Body of pancreas (tissue), 4 donors: ENCODE measurements at regions not wholly inside any gene's neighbourhood (a gene's known extent, or its start where the extent isn't known, plus 50 kb on each side); places are given as distances from the start of the nearest gene placed in this dataset.

ENCODE experiments used
- ATAC-seq: fragments of 150-250 bp; one replicate; pipeline ENCODE4 v1.9.1; 2016
- DNase-seq, 4 donors: peaks; one replicate each; pipeline ENCODE4 v3.0.0-alpha.2; 2019
- H3K27ac ChIP-seq, 4 donors: fragments of 200-600 bp; sonication (generic); 1 replicate in 3 of 4; 2 replicates in 1 of 4; pipeline versions ENCODE4 v1.5.1 to v1.6.1; 2016 to 2019; ENCODE audit warnings: mild to moderate bottlenecking in 1 of 4, mixed read lengths in 1 of 4, moderate library complexity in 1 of 4
- H3K27me3 ChIP-seq, 2 donors: fragments of 200-600 bp; sonication (generic); one replicate each; pipeline ENCODE4 v1.6.0; 2016; ENCODE audit warnings: mild to moderate bottlenecking in 1 of 2
- H3K36me3 ChIP-seq, 2 donors: fragments of 200-600 bp; sonication (generic); replicated peaks in 1 of 2; 2 replicates each; pipeline ENCODE4 v1.5.1; 2016; ENCODE audit warnings: low read depth in 2 of 2; ENCODE audit not compliant: insufficient read depth in 1 of 2
- H3K4me1 ChIP-seq: fragments of 200-600 bp; sonication (generic); one replicate; pipeline ENCODE4 v1.6.0; 2016
- H3K4me3 ChIP-seq, 2 donors: fragments of 200-600 bp; sonication (generic); 1 replicate in 1 of 2; 2 replicates in 1 of 2; pipeline ENCODE4 v1.5.1; 2016 to 2019
- H3K9me3 ChIP-seq, 3 donors: fragments of 200-600 bp; sonication (generic); 1 replicate in 2 of 3; 2 replicates in 1 of 3; pipeline ENCODE4 v1.5.1; 2016
- POLR2A ChIP-seq, 3 donors: fragments of 450-650 bp; IDR thresholded peaks; one replicate each; pipeline ENCODE4 v1.6.1; 2016; ENCODE audit warnings: antibody characterized with exemption in 3 of 3, mild to moderate bottlenecking in 2 of 3
- WGBS, 2 donors: methylation state at CpG; one replicate each; pipeline ENCODE4 v1.1.5; 2017; 5-methylcytosine and 5-hydroxymethylcytosine counted together
- intact Hi-C: fragments of 100-400 bp; cut with DNase I; formaldehyde crosslinking; loops from one replicate; pipeline ENCODE4 v1.15.1; 2023
- TF ChIP-seq, protein P1 (sequence below), 7 experiments: fragments of 450-650 bp in 4 of 7; fragments of 200-600 bp in 3 of 7; sonication (generic) in 3 of 7; IDR thresholded peaks; one replicate each; pipeline ENCODE4 v1.5.1; 2016 to 2019; ENCODE audit warnings: antibody characterized with exemption in 7 of 7

- intact Hi-C loops = no loop called here
- Histone ChIP-seq H3K27ac (no peak overlapping the region), H3K4me1 (no peaks in the 10 kb centered on the region), H3K27me3 (no peaks in the 10 kb centered on the region), H3K4me3 (no peak overlapping the region), H3K9me3 (no peaks in the 10 kb centered on the region), H3K36me3 (no peaks in the 10 kb centered on the region)
- TF ChIP-seq POLR2A (IDR thresholded peaks at IDR 0.05) = no peak
- TF ChIP-seq, protein P1, sequence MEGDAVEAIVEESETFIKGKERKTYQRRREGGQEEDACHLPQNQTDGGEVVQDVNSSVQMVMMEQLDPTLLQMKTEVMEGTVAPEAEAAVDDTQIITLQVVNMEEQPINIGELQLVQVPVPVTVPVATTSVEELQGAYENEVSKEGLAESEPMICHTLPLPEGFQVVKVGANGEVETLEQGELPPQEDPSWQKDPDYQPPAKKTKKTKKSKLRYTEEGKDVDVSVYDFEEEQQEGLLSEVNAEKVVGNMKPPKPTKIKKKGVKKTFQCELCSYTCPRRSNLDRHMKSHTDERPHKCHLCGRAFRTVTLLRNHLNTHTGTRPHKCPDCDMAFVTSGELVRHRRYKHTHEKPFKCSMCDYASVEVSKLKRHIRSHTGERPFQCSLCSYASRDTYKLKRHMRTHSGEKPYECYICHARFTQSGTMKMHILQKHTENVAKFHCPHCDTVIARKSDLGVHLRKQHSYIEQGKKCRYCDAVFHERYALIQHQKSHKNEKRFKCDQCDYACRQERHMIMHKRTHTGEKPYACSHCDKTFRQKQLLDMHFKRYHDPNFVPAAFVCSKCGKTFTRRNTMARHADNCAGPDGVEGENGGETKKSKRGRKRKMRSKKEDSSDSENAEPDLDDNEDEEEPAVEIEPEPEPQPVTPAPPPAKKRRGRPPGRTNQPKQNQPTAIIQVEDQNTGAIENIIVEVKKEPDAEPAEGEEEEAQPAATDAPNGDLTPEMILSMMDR (IDR thresholded peaks at IDR 0.05) = no peak
- WGBS, 2 donors = 61 to 63% methylated on average over 5 of the region's 5 CpGs
- DNase-seq (peak in 1 of 4 donors; percentile 6), ATAC-seq (no peak)
These were observed 407.3 kb downstream of the NXPE2 start for GRCh38 chr11:115085461-115086210.

DNA sequence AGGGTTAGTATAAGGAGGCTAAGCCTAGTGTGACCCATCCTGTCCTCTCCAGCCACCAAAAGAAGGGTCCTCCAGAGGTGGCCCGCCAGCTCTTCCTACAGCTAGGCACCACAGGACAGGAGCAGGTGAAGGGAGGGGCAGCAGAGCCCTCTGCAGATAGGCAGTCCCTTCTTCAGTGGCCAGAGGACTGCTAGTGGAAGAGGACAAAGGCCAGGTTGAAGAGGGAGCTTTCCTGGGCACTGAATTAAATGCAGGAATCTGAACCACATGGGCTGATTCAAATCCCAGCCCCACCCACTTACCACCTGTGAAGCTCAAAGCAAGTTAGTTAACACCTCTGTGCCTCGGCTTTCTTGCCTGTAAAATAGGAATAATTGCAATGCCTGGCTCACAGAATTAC is 409.5 kb downstream of the NXPE2 start:
- Histone ChIP-seq H3K27ac (no peak overlapping the region), H3K4me1 (no peaks in the 10 kb centered on the region), H3K27me3 (no peaks in the 10 kb centered on the region), H3K4me3 (no peak overlapping the region), H3K9me3 (no peaks in the 10 kb centered on the region), H3K36me3 (no peaks in the 10 kb centered on the region)
- intact Hi-C loops = no loop called here
- 43 to 57% methylated on average over 2 of the region's 2 CpGs for WGBS, 2 donors
- DNase-seq (no peak), ATAC-seq (no peak)
- TF ChIP-seq POLR2A (IDR thresholded peaks at IDR 0.05) = no peak
- TF ChIP-seq, protein P1 (IDR thresholded peaks at IDR 0.05) = no peak

DNA sequence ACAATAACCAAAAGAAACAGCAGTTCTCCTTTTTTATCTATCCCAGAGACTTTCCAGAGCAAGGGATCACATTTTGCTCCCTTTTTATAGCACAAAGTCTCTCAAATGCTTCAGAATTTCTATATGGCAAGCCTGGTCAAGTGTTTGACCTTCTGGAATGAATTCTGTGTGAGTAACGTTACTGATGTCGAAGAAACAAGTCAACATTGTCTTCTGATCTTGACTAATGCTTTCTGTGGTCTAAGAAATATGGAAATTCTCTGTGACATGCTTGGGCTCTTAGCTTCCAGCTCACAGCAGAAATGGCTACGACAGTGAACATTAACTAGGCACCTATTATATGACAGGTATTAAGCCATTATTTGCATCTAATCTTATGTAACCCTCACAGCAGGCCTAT is 411.7 kb downstream of the CADM1 start:
- no peak for DNase-seq
- 30 to 42% methylated on average over 3 of the region's 3 CpGs for WGBS, 2 donors
- TF ChIP-seq, protein P1 (IDR thresholded peaks at IDR 0.05) = no peak
- TF ChIP-seq POLR2A (IDR thresholded peaks at IDR 0.05) = no peak

DNA sequence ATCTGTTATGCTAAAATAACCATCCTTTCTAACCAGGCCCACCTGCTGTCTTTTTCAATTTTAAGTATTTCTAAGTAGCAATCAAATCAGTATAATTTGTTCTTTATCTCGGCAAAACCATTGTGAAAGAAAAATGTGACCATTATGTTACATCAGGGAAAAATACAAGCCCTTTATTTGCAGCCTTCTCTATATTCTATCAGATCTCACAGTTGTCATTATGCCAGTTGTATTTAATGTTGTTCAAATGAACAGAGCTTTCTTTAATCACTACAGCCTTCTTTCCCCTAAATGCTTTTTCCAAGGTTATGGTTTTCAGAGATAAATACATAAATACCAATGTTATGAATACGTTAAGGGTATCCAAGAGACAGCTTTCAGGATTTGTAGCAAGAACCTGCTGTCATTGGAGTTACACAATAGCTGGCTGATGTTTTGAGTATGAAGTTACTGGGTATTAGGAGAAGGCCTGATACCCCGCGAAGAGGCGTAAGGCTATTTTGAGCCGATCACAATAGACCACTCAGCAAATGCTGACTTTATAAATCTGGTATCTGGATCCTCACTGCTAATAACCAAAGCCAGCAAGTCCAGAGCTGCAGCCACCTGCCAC is 406.3 kb downstream of the CADM1 start:
- WGBS, 2 donors = 53 to 60% methylated on average over 6 of the region's 6 CpGs
- ATAC-seq (no peak), DNase-seq (no peak)
- intact Hi-C loops = no loop called here
- H3K4me1 ChIP-seq = no peaks in the 10 kb centered on the region
- H3K27me3 ChIP-seq = no peaks in the 10 kb centered on the region
- no peaks in the 10 kb centered on the region for H3K36me3 ChIP-seq
- H3K4me3 ChIP-seq = no peak overlapping the region
- no peaks in the 10 kb centered on the region for H3K9me3 ChIP-seq
- TF ChIP-seq, protein P1 (IDR thresholded peaks at IDR 0.05) = no peak
- no peak for TF ChIP-seq POLR2A (IDR thresholded peaks at IDR 0.05)
- H3K27ac ChIP-seq = no peak overlapping the region

More for the DNA sequence above, 411.7 kb downstream of the CADM1 start:
- no peak overlapping the region for H3K27ac ChIP-seq
- no peak for ATAC-seq
- H3K9me3 ChIP-seq = no peaks in the 10 kb centered on the region
- no peaks in the 10 kb centered on the region for H3K4me1 ChIP-seq
- intact Hi-C loops = no loop called here
- H3K27me3 ChIP-seq = no peaks in the 10 kb centered on the region
- H3K36me3 ChIP-seq = no peaks in the 10 kb centered on the region
- no peak overlapping the region for H3K4me3 ChIP-seq
